A673 (cell line): ENCODE measurements at regions not wholly inside any gene's neighbourhood (a gene's known extent, or its start where the extent isn't known, plus 50 kb on each side); places are given as distances from the start of the nearest gene placed in this dataset.
"Not testable (repeated sequence)": the region's sequence is repeated elsewhere in the genome, so short reads cannot be mapped to it uniquely, and the experiment has no call there.

Experiments
- BruUV-seq: library from RNA; stranded (reverse); fragments of 400-500 nt; replicated peaks from 2 replicates; lab custom pipeline; 2021; lab: Mats Ljungman, UMichigan
- CTCF ChIA-PET: fragments of 300-600 bp; sonication (Branson Sonifier 250); formaldehyde crosslinking; loops from one replicate; lab custom pipeline; 2022; ENCODE audit warnings: antibody characterized with exemption; lab: Charles Lee
- POLR2A ChIA-PET: fragments of 300-600 bp; sonication (Branson Sonifier 250); formaldehyde crosslinking; loops from one replicate; lab custom pipeline; 2022; ENCODE audit warnings: antibody characterized with exemption; ENCODE audit not compliant: low non-redundant PET; lab: Charles Lee
- DNase-seq: peaks from one replicate; pipeline ENCODE4 v3.0.0-alpha.2; 2015; ENCODE audit warnings: low spot score
- H3K27ac ChIP-seq: fragments of 200-600 bp; sonication (generic); 2 replicates; pipeline ENCODE4 v1.5.1; 2016; ENCODE audit warnings: mixed run types, low read depth, mild to moderate bottlenecking, mixed read lengths, antibody characterized with exemption, low read length; ENCODE audit not compliant: poor library complexity, severe bottlenecking
- H3K27me3 ChIP-seq: fragments of 200-600 bp; sonication (generic); replicated peaks from 2 replicates; pipeline ENCODE4 v1.6.1; 2017; ENCODE audit warnings: mixed run types, low read depth, mild to moderate bottlenecking, mixed read lengths, antibody characterized with exemption, low read length; ENCODE audit not compliant: insufficient read depth, poor library complexity
- H3K36me3 ChIP-seq: fragments of 200-600 bp; sonication (generic); 2 replicates; pipeline ENCODE4 v1.6.1; 2016; ENCODE audit warnings: mixed run types, mild to moderate bottlenecking, mixed read lengths, antibody characterized with exemption, low read length; ENCODE audit not compliant: insufficient read depth, poor library complexity, severe bottlenecking
- H3K4me1 ChIP-seq: fragments of 200-600 bp; sonication (generic); 2 replicates; pipeline ENCODE4 v1.6.1; 2017; ENCODE audit warnings: mixed run types, mild to moderate bottlenecking, mixed read lengths, antibody characterized with exemption, low read length; ENCODE audit not compliant: insufficient read depth, poor library complexity, severe bottlenecking
- H3K4me3 ChIP-seq: fragments of 200-600 bp; sonication (generic); 2 replicates; pipeline ENCODE4 v1.5.1; 2016; ENCODE audit warnings: low read depth, mixed run types, mild to moderate bottlenecking, mixed read lengths, low read length; ENCODE audit not compliant: poor library complexity, severe bottlenecking
- H3K9me3 ChIP-seq: fragments of 200-600 bp; sonication (generic); 2 replicates; pipeline ENCODE4 v1.6.1; 2016; ENCODE audit warnings: mixed run types, low read depth, mild to moderate bottlenecking, mixed read lengths, antibody characterized with exemption, low read length; ENCODE audit not compliant: poor library complexity, severe bottlenecking
- EZH2 ChIP-seq: fragments of 200-600 bp; sonication (generic); IDR thresholded peaks from 2 replicates; pipeline ENCODE4 v1.6.1; 2017; ENCODE audit warnings: borderline replicate concordance, low read depth, mild to moderate bottlenecking, mixed read lengths, antibody characterized with exemption, low read length; ENCODE audit not compliant: poor library complexity, severe bottlenecking
- intact Hi-C: fragments of 100-400 bp; cut with micrococcal nuclease; formaldehyde crosslinking; loops from one replicate; pipeline ENCODE4 v1.10.0; 2022; ENCODE audit not compliant: unreplicated experiment
- TF ChIP-seq, protein P1 (sequence below): fragments of 300-800, 200-600 bp; sonication (generic); conservative IDR thresholded peaks from 2 replicates; pipeline ENCODE4 v1.5.1; 2017; ENCODE audit warnings: low read depth, mild to moderate bottlenecking, antibody characterized with exemption, low read length, moderate library complexity, mixed read lengths

DNA sequence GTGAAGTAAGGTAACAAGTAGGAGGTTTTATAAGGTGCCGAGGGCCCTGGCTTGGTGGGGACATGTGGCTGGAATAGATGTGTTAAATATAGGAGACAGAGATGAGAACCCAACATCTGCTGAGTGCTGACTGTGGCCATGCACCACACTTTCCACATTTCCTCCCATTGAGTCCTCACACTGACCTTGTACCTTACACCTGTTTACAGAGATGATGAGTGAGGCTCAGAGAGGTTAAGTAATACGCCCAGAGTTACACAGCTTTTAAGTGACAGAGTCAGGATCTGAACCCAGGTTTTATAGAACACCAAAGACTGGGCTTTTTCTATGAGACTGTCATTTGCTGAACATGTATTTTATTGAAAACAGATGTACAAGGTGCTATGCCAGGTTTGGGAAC, 70.8 kb upstream of the LTA4H start:
- CTCF ChIA-PET = no interaction called here
- Histone ChIP-seq H3K27ac (no peak overlapping the region), H3K36me3 (no peaks in the 10 kb centered on the region), H3K27me3 (no peaks in the 10 kb centered on the region), H3K4me1 (no peaks in the 10 kb centered on the region), H3K4me3 (no peak overlapping the region), H3K9me3 (no peaks in the 10 kb centered on the region)
- TF ChIP-seq EZH2 = no peak
- TF ChIP-seq, protein P1, sequence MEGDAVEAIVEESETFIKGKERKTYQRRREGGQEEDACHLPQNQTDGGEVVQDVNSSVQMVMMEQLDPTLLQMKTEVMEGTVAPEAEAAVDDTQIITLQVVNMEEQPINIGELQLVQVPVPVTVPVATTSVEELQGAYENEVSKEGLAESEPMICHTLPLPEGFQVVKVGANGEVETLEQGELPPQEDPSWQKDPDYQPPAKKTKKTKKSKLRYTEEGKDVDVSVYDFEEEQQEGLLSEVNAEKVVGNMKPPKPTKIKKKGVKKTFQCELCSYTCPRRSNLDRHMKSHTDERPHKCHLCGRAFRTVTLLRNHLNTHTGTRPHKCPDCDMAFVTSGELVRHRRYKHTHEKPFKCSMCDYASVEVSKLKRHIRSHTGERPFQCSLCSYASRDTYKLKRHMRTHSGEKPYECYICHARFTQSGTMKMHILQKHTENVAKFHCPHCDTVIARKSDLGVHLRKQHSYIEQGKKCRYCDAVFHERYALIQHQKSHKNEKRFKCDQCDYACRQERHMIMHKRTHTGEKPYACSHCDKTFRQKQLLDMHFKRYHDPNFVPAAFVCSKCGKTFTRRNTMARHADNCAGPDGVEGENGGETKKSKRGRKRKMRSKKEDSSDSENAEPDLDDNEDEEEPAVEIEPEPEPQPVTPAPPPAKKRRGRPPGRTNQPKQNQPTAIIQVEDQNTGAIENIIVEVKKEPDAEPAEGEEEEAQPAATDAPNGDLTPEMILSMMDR = no peak
- POLR2A ChIA-PET = no interaction called here
- BruUV-seq = no TSS peak
- no peak for DNase-seq
- intact Hi-C loops = no loop called here

DNA sequence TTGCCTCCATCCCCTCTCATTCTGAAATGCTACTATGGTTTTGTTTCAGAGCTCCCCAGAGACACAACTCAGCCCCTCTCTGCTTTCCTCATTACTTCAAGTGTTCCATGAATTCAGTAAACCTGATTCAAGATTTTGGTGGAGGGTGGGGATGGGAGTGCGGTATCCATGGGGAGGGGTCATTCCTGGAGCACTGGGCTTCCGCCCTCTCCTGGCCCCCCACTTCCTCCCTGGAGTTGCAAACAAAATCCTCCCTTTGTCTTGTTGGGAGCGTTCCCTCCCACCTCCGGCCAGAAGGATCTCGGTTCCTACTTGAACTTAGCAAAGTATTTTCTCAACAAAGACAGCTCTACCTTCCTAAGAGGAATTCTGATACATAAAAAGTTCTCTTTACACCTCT, 71.8 kb upstream of the LTA4H start:
- no peak overlapping the region for H3K4me3 ChIP-seq
- POLR2A ChIA-PET = no interaction called here

DNA sequence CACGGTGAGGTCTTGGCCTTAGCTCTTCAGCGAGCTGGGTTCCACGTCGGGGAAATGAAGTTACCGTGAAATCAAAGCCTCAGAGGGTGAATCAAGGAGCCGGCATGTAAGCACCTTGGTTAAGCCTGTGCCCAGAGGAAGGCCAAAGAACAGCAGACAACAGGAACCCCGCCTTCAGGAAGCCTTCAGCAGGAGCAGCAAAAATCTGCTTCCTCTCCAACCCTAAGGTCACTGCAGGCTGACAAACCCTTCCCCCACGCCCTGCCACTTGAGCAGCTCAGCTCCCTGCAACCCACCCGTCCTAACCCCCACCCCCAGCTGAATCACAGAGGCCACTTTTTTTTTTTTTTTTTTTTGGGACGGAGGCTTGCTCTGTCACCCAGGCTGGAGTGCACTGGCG, 72.9 kb upstream of the LTA4H start:
- Histone ChIP-seq H3K27me3 (no peaks in the 10 kb centered on the region), H3K4me1 (no peaks in the 10 kb centered on the region), H3K36me3 (no peaks in the 10 kb centered on the region), H3K4me3 (no peak overlapping the region), H3K27ac (no peak overlapping the region), H3K9me3 (no peaks in the 10 kb centered on the region)
- DNase-seq = no peak
- BruUV-seq = no TSS peak
- ChIA-PET POLR2A (no interaction called here), CTCF (no interaction called here)
- no peak for TF ChIP-seq EZH2
- TF ChIP-seq, protein P1 = no peak
- intact Hi-C loops = no loop called here

More for the DNA sequence above, 71.8 kb upstream of the LTA4H start:
- H3K27ac ChIP-seq = no peak overlapping the region
- DNase-seq = no peak
- no peaks in the 10 kb centered on the region for H3K4me1 ChIP-seq
- no peaks in the 10 kb centered on the region for H3K27me3 ChIP-seq
- CTCF ChIA-PET = no interaction called here
- no peaks in the 10 kb centered on the region for H3K9me3 ChIP-seq
- no peaks in the 10 kb centered on the region for H3K36me3 ChIP-seq
- intact Hi-C loops = no loop called here
- no TSS peak for BruUV-seq
- TF ChIP-seq EZH2 = no peak
- TF ChIP-seq, protein P1 = no peak

DNA sequence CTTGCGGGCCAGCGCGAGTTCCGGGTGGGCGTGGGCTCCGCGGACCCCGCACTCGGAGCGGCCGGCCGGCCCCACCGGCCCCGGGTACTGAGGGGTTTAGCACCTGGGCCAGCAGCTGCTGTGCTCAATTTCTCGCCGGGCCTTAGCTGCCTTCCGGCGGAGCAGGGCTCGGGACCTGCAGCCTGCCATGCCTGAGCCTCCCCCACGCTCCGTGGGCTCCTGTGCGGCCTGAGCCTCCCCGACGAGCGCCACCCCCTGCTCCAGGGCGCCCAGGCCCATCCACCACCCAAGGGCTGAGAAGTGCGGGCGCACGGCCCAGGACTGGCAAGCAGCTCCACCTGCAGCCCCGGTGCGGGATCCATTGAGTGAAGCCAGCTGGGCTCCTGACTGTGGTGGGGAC, 73.6 kb upstream of the LTA4H start:
- POLR2A ChIA-PET, intact Hi-C loops, H3K4me1 ChIP-seq, H3K36me3 ChIP-seq, H3K27ac ChIP-seq, CTCF ChIA-PET, BruUV-seq, DNase-seq, H3K9me3 ChIP-seq, H3K4me3 ChIP-seq, H3K27me3 ChIP-seq: not testable (repeated sequence)
